ENCODE measurements at regions not wholly inside any gene's neighbourhood (a gene's known extent, or its start where the extent isn't known, plus 50 kb on each side); places are given as distances from the start of the nearest gene placed in this dataset.

DNA sequence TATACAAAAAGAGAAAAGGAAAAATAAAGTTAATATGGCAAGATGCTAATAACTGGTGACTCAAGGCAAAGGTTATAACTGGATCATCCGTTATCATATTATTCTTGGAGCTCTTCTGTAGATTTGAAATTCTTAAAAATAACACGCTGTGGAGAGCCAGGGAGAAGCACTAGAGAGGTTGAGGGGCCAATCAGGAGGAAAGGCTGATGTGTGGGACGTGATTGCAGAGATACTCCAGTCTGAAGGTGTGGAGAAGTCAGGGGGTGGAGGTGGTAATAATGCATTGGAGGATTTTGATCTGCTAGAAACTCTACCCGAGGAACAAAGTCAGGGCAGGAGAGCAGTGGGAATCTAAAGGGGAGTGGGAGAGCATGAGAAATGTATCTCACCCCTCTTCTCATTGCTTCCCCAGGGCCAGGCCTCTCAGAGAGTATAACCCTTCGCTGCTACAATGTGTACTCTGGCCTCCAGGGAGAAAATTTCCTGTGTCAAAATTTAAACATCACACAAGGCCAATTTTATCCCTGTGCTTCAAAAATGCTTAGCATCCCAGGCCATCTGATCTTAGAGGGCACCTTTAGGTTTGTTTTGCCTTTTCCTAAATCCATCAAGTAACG is 211.5 kb upstream of the SEMA6D start:
- DNase-seq (ENCODE audit: low spot score), result no peak

DNA sequence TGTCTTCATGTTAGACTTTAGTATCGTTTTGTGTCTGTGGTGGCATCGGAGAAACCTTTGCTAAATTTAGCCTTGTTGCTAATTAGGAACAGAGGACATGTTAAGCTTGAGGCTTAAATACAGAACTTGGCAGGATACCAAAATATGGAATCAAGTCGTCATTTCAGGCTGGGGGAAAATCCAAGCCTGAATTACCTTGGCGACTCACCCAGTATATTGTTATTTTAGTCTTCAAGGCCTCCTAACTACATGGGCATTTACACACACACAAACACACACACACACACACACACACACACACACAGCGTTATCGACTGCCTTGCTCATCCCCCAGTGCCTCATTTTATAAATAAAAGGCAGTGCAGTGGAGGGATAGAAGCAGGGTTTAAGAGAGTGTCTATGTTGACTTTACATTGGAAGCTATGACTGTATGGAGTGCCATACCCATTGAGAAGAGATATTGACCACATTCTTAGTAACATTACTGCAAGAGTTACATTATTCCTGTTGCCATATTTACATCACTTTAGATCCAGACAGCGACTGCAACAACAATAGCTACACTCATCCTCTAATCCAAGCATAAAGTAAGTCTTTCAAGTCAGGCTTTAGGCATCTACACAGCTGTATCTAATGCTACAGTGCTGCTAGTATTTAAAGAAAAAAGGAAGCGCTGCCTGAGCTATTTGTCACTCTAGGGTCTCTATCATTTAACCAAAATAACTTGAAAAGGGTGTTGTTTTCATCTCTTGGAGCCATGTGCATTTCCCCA is 210.8 kb upstream of the SEMA6D start:
- DNase-seq (ENCODE audit: low spot score), result no peak

DNA sequence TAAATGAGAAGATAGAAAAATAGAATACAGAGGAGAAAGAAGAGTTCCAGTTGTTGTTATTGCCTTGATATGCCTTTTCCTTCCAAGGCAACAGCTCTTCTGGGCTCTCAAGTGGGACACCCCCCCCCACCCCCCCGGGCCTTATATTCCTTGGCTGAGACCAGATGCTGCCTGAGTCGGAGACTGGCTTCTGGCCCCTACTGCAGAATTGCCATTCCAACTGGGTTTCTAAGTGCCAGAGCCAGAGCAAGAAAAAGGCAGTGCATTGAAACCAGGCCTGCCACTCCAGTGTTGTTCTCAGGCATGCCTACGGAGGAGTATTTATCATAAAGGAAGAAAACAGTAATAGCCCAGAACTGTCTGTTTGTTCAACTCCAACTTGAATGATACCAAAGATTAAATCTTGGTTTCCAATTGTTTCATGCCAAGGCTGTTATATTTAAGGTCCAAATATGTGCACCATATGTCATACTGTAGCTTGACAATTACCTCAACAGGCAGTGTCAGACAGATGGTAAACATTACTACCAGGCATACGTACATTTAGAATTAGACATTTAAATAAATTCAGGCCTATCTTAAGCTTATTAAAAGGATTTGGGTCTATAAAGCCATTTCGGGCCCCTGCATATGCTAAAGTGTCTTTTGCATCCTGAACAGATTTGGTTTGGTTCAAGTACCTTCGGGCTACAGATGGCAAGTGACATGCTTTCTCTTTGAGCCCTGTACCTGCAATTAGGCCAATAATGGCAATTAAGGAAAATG is 209.9 kb upstream of the SEMA6D start:
- DNase-seq (ENCODE audit: low spot score), result no peak

DNA sequence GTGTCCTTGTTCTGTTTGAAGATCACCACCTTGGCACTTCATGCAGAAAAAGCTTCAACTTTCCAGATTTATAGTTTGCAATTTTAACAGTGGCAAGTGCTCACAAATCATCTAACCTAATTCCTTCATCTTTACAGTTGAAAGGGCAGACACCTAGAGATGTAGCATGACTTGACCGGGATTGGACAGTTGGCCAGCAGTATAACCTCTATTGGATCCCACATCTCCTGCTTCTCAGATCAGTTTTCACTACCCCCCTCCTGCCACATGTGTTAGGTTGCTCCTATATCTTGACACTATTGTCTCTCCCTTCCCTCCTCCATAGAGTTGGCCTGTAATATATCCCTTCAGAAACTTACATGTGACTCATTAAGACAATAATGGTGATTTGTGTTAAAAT is 206.0 kb upstream of the SEMA6D start:
- DNase-seq (ENCODE audit: low spot score), result no peak

DNA sequence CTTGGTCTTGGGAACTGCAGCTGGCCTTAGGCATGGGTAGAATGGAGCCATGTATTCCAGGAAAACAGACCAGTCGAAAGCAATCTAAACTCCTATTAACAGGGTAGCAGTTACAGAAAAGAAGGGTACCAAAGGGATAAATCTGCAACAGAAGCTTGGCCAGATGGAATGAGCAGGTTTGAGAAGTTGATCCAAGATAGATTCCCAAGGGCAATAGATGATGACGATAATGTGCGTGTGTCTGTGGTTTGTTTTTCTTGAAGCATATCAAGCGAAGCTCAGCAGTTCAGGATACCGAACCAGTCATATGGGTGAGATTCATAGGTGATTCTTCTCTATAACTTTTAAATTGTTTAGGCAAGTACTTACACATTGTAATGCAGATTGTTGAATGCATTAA is 203.8 kb upstream of the SEMA6D start:
- no peak for DNase-seq (ENCODE audit: low spot score)

DNA sequence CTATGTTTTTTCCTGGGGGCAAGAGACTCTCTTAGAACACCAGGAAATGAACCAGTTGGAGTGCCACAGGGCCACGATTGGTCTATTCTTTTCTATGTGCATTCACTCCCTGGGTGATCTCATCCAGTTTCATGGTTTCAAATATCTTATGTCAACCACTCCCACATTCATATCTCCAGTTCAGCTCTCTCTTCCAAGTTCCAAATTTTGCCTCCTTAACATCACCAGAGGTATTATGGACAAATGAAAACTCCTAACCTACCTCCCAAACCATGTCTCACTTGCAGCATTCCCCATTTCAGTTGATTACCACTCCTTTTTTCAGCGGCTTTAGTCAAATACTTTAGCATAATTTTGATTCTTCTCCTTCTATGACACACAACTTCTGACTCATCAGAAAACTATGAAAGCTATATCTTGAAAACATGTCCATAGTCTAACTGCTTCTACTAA is 203.1 kb upstream of the SEMA6D start:
- DNase-seq (ENCODE audit: low spot score), result no peak

DNA sequence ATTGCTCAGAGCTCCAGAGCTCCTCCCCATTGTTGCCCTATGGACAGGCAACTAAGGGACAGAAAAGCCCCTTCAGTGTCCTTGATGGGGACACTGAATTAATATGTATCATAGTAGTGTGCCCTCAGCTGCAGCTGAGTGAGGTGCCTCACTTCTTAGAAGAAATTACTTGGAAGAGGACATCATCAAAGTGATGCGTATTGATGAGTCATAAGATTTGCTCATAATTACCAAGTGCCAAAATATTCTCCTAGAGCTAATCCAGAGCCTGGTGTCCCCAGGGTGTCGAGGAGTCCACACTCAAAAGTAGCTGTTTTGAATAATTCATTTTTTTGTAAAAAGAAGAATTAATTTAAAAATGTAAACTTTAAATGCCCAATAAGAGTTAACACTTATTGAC is 200.7 kb upstream of the SEMA6D start:
- no peak for DNase-seq (ENCODE audit: low spot score)

DNA sequence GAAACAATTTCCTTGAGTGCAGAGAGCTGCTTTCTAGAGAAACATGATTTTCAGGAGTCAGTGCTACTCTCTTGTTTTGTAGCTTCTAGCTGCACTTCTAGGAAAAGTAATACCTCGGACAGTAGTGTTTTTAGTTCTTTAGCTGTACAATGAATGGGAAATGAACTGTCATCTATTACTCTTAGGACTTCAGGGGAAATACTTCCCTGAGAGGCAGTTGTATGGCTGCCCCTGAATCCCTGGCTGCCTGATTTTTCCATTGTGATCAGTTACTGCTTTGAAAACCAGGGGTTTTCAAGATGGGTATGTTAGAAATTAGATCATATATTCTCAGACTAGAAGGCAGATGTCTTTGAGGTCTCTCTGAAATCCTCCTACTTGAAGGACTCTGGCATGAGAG is 200.3 kb upstream of the SEMA6D start:
- DNase-seq (ENCODE audit: low spot score), result no peak

DNA sequence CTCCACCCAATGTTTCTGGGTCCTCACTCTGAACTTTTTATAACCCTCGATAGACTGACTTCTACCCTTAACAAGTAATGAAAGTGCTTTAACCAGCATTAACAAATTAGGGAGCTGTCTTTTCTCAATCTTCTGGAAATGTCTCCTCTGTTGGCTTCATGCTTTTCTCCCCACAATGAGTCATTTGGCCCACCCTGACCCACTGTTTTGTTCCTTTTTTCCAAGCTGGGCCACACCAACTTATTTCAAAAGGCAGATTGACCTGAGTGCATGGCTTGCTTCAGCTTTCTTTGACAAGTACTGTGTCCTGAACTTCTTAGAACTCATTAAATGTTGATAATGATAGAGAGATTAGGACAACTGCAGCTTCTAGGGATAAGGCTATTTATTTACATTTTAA is 199.6 kb upstream of the SEMA6D start:
- DNase-seq (ENCODE audit: low spot score), result no peak

DNA sequence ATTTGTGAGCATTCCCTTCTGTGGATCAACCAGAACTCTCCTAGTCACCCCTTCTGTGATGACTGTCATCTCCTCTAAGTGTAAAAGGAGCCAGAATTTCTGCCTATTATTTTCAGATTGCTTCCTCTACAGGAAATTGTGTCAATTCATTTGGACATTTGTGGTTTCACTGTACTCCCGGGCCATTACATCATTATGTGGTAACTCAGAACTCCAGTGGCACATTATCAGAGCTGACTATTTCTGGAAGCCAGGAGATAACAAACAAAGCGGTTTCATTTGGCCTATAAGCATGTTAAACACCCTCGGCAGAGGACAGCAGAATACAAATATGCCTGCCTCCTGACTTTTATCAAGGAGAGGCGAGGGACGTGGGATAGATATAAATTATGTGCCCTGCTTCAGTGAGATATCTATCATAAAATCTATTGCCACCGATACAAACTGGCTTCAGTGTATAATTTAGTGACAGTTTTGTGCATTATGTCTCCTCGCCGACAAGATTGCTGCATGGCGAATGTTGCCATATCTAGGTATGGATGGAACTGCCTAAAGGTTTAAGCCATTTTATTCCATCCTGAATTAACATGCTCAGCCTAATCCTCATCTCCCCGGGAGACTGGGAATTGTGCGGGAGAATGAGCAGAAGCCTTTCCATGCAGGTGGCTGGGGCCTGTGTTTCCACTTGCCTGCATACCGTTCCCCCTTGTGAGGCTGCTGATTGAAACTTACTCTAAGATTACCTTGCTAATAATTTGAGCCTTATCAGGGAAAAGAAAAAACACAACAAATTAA is 193.4 kb upstream of the SEMA6D start:
- DNase-seq (ENCODE audit: low spot score), result no peak

DNA sequence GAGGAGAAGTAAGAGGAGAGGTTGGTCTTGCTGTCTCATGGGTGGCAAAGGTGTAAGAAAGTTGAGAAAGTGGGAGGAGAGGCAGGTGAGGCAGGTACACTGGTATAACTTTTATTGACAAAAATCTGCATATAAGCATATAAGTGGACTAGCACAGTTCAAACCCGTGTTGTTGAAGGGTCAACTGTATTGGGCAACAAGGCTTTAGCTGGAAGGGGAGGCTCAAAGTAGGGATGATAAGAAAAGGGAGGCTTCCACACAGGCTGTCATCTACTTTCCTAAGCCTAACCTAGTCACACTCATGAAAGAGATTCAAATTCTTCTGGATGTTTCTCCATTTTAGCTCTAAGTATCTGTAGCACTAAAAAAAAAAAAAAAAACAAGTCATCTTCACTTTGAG is 188.1 kb upstream of the SEMA6D start:
- no peak for DNase-seq (ENCODE audit: low spot score)

DNA sequence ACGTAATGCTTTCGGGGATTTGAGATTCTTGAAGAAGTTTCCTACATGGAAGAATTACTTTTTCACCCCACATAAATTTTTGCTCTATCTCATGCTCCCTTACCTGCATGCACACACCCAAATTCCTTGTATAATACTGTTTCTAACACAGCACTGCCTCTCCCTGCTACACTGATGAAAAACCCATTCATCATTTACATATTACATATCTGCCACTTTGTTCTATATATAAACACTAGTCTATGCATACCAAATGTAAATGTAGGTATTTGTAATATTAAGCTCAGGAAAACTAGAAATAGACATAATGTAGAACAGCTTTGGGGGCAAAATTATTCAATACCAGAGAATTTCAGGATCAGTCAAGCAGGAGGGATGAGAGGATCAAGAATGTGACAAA is 182.6 kb upstream of the SEMA6D start:
- DNase-seq (ENCODE audit: low spot score), result no peak

DNA sequence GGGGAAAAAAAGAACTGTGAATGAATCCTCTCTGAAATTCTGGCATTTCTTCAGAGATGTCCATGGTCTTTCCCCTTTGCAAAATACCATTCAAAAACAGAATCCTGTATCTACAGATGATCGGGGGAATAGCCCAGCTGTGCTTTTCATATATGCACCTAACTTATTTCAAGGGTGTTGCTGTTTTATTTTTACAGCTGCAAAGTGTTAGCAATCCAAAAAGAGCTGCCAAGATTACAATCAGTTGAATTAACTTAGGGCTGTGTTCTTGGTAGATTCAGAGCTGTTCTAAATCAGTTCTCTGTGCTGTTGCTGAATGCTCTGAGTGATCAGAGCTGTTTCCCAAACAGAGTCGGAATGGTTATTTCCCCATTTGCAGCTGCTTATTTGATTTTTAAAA is 175.7 kb upstream of the SEMA6D start:
- no peak for DNase-seq (ENCODE audit: low spot score)

DNA sequence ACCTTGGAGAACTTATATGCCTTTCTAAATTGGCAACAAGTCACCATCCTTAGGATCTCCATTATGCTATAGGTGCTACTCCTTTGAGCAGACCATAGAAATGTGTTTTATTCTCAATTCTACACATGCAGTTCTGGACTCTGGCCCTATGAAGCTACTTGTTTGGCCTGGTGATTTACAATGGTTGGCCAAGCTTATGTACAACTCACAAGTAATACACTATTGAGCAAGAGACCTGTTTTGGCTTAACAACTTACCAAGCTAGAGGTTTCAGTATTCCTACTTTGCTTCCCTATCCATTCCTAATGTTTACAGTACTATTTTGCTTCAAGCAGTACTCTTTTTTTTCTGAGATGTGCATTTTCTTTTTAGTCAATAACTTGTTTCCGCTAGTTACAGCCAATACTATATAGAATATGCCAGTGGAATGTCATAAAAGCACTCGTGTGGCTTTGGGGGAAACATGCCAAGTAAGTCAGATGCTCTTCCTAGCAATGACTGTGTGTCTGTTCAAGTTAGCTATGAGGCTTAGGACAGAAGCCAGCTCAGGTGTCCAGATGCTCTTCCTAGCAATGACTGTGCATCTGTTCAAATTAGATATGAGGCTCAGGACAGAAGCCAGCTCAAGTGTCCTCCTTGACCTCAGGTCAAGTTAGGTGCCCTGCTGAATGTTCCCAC is 174.9 kb upstream of the SEMA6D start:
- DNase-seq (ENCODE audit: low spot score), result no peak

DNA sequence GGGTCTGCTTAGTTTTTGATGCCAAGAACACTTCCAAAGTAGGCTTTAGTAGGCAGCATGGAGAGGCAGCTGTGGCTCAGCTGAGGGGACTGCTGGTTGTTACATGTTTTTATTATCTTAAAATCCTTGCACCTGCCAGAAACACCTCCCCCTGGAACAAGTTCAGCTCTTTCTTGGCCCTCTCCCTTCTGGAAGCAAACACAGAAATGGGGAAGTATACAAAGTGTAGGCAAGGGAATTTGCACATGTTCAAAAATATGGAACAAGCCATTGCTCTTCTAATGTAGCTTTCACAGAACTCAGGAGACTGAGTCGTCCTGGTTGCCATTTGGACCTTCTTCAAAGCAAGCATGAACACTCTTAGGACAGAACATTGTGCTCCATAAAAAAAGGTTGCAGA is 169.1 kb upstream of the SEMA6D start:
- no peak for DNase-seq (ENCODE audit: low spot score)

DNA sequence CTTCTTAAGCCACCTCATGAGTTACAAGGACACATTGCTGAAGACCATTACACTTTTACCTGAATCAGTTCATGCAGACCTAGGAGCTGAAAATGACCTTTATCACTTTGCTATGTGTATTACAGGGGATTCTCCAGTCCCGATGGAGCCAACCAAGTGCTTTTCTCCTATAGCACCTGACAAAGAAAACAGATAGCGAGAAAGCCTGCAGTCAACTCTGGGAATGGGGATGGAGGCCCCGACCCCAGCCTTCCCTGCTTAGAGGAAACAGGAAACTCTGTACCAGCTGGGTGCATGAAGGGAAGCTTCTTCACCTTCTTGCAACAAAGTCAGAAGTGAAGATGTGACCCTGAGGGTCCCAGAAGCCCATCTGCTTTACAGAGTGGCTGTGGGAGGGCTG is 168.3 kb upstream of the SEMA6D start:
- no peak for DNase-seq (ENCODE audit: low spot score)

DNA sequence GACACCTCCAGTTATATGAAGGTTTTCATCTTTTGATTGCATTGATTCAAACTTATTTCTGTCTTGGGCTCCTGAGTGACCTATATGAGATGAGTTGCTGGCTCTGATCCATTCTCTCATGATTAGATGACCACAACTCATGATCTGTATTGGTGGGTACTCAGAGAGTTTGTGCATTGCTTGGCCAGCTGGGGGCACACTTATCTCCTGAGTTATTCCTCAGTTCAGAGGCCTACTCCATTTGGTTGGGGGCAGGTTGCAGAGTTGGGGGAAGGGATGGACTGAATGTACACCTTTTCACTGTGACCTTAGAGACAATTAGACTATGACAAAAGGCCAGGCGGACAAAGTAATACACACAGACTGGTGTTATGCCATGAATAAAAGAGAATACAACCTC is 166.2 kb upstream of the SEMA6D start:
- DNase-seq (ENCODE audit: low spot score), result no peak

DNA sequence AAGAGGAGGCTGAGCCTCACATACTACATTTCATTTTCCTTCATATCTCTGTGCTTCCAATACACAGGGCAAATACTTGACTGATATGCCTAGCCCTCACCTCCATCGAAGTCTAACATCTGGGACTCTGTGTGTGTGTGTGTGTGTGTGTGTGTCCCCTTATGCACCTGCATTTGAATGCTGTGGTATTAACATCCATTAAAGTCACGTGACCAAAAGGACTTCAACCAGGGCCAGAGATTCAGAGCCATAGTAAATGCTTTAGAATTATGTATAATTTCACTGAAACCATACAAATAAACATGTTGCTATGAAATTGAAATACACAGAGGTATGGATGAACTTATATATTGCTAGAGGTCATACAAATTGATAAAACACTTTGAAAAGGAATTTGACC is 165.8 kb upstream of the SEMA6D start:
- no peak for DNase-seq (ENCODE audit: low spot score)

DNA sequence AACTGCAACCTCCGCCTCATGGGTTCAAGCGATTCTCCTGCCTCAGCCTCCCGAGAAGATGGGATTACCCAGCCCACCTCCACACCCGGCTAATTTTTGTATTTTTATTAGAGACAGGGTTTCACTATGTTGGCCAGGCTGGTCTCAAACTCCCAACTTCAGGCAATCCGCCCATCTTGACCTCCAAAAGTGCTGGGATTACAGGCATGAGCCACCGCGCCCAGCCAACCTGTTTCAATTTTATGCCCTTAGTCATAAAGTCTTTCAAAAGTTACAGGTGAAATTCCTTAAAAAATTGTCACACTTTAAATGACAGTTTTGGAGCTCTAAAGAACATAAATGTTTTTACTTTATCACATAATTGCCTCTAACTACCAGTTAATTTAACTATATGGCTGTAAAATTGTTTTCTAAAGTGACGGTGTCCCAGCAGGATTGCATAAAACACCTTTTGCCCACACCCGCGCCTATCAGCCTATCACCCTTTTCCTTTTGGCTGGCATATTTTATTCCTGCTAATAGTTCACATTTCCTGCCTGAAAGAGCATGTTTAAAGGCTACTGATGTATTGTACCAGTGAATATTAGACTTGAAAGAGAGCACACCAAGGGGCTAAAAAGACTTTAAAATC is 164.2 kb upstream of the SEMA6D start:
- DNase-seq (ENCODE audit: low spot score), result no peak

DNA sequence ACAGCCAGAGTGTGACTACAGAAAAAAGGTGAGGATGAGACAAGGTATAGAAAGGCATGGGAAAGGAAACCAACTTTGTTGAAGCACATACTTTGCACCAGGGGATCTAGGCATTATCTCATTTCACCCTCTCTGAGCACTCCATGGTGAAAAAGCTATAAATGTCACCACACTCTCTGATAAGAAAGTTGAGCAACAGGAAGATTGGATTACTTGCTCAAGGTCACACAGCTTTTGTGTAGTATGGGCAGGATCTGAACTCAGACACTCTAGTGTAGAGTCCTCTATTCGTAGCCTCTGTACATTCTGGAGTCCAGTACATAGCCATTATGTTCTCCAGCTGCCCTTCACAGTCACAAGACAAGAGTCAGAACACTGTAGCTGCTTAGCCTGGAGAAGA is 163.4 kb upstream of the SEMA6D start:
- no peak for DNase-seq (ENCODE audit: low spot score)

DNA sequence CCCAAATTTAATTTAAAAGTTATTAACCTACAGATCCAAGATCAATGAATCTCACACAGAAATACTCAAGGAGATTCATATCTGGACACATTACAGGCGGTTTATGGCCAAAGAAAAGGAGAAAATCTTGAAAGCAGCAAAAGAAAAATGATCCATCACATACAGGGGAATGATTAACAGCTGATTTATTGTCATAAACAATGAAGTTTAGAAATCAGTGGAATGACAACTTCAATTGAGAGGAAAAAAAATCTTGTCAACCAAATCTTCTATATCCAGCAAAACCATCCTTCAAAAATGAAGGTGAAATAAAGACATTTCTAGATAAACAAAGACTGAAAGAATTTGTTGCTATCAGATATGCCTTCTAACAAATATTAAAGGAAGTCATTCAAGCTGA is 156.2 kb upstream of the SEMA6D start:
- DNase-seq (ENCODE audit: low spot score), result no peak
